CD14-positive monocyte (primary cell): ENCODE measurements at regions not wholly inside any gene's neighbourhood (a gene's known extent, or its start where the extent isn't known, plus 50 kb on each side); places are given as distances from the start of the nearest gene placed in this dataset.

Source experiments
- DNase-seq, 3 donors: peaks; one replicate each; pipeline ENCODE4 v3.0.0-alpha.2; 2011 to 2022
- H2AFZ ChIP-seq: 2 replicates; pipeline ENCODE4 v1.6.0; 2012; ENCODE audit warnings: mild to moderate bottlenecking, low read depth, low read length, inconsistent platforms; ENCODE audit not compliant: insufficient read depth, poor library complexity, severe bottlenecking
- H3K27ac ChIP-seq, 2 donors: 1 replicate in 1 of 2; 2 replicates in 1 of 2; pipeline ENCODE4 v1.5.1; 2012 to 2013; ENCODE audit warnings: low read length in 2 of 2, control low read depth in 1 of 2, inconsistent platforms in 1 of 2, low read depth in 1 of 2, mild to moderate bottlenecking in 1 of 2
- H3K27me3 ChIP-seq, 2 donors: one replicate each; pipeline versions ENCODE4 v1.6.0 to v1.6.1; 2011 to 2013; ENCODE audit warnings: low read length in 2 of 2; ENCODE audit not compliant: control insufficient read depth in 2 of 2, insufficient read depth in 2 of 2
- H3K36me3 ChIP-seq, 2 donors: replicated peaks in 1 of 2; 1 replicate in 1 of 2; 2 replicates in 1 of 2; pipeline versions ENCODE4 v1.5.1 to v1.6.1; 2012 to 2013; ENCODE audit warnings: low read length in 2 of 2, control low read depth in 1 of 2, inconsistent platforms in 1 of 2, mild to moderate bottlenecking in 1 of 2; ENCODE audit not compliant: insufficient read depth in 2 of 2, control insufficient read depth in 1 of 2
- H3K4me1 ChIP-seq, 2 donors: 1 replicate in 1 of 2; 2 replicates in 1 of 2; pipeline versions ENCODE4 v1.5.1 to v1.6.1; 2012 to 2013; ENCODE audit warnings: low read length in 2 of 2, control low read depth in 1 of 2, inconsistent platforms in 1 of 2, mild to moderate bottlenecking in 1 of 2, moderate library complexity in 1 of 2; ENCODE audit not compliant: insufficient read depth in 2 of 2, control insufficient read depth in 1 of 2
- H3K4me2 ChIP-seq: replicated peaks from 2 replicates; pipeline ENCODE3; 2012; ENCODE audit warnings: low read length, moderate library complexity, mild to moderate bottlenecking; ENCODE audit not compliant: poor library complexity, severe bottlenecking; ENCODE audit errors: extremely low read depth
- H3K4me3 ChIP-seq, 3 experiments: fragments of 200-600 bp in 1 of 3; sonication (generic) in 1 of 3; replicated peaks in 1 of 3; 1 replicate in 2 of 3; 2 replicates in 1 of 3; pipeline ENCODE4 v1.5.1; 2011 to 2013; ENCODE audit warnings: low read length in 3 of 3, mild to moderate bottlenecking in 3 of 3, control low read depth in 2 of 3, low read depth in 2 of 3, inconsistent platforms in 1 of 3, moderate library complexity in 1 of 3
- H3K79me2 ChIP-seq: 2 replicates; pipeline ENCODE4 v1.6.0; 2012; ENCODE audit warnings: mild to moderate bottlenecking, control low read depth, inconsistent platforms, low read length, moderate library complexity; ENCODE audit not compliant: insufficient read depth
- H3K9ac ChIP-seq: 2 replicates; pipeline ENCODE4 v1.6.0; 2017; ENCODE audit warnings: low read length, mild to moderate bottlenecking; ENCODE audit not compliant: insufficient read depth, poor library complexity, severe bottlenecking
- H3K9me3 ChIP-seq, 2 donors: replicated peaks in 1 of 2; 1 replicate in 1 of 2; 2 replicates in 1 of 2; pipeline versions ENCODE4 v1.5.1 to v1.6.1; 2012 to 2013; ENCODE audit warnings: low read length in 2 of 2, control low read depth in 1 of 2; ENCODE audit not compliant: control insufficient read depth in 1 of 2, insufficient read depth in 1 of 2
- H4K20me1 ChIP-seq: 2 replicates; pipeline ENCODE4 v1.6.0; 2012; ENCODE audit warnings: mild to moderate bottlenecking, low read length, control low read depth, moderate library complexity; ENCODE audit not compliant: insufficient read depth
- H3K27ac Mint-ChIP-seq, 7 donors: one replicate each; pipeline ENCODE4 v1.8.0; 2020; ENCODE audit warnings: mild to moderate bottlenecking in 7 of 7, mixed read lengths in 7 of 7, moderate library complexity in 6 of 7, inconsistent platforms in 2 of 7
- H3K27me3 Mint-ChIP-seq, 3 donors: one replicate each; pipeline ENCODE4 v1.8.0; 2021 to 2022; ENCODE audit warnings: low read depth in 3 of 3, mild to moderate bottlenecking in 3 of 3, mixed read lengths in 3 of 3, moderate library complexity in 3 of 3, inconsistent platforms in 1 of 3
- H3K36me3 Mint-ChIP-seq, 2 donors: one replicate each; pipeline ENCODE4 v1.8.0; 2020; ENCODE audit warnings: mixed read lengths in 2 of 2, inconsistent platforms in 1 of 2, mild to moderate bottlenecking in 1 of 2
- H3K4me1 Mint-ChIP-seq: one replicate; pipeline ENCODE4 v1.8.0; 2020; ENCODE audit warnings: mild to moderate bottlenecking, mixed read lengths
- H3K4me3 Mint-ChIP-seq, 2 donors: one replicate each; pipeline ENCODE4 v1.8.0; 2020; ENCODE audit warnings: mild to moderate bottlenecking in 2 of 2, mixed read lengths in 2 of 2, moderate library complexity in 1 of 2
- H3K9me3 Mint-ChIP-seq, 7 donors: one replicate each; pipeline ENCODE4 v1.8.0; 2020 to 2022; ENCODE audit warnings: mixed read lengths in 7 of 7, mild to moderate bottlenecking in 6 of 7, moderate library complexity in 6 of 7, inconsistent platforms in 2 of 7
- intact Hi-C, 2 donors: fragments of 100-400 bp; cut with micrococcal nuclease; formaldehyde crosslinking; loops; one replicate each; pipeline versions ENCODE4 v1.15.0 to v1.15.1; 2023
- TF ChIP-seq, protein P1 (sequence below): fragments of 200-600 bp; IDR thresholded peaks from one replicate; pipeline ENCODE4 v1.8.0; 2022; ENCODE audit warnings: antibody characterized with exemption, mild to moderate bottlenecking

DNA sequence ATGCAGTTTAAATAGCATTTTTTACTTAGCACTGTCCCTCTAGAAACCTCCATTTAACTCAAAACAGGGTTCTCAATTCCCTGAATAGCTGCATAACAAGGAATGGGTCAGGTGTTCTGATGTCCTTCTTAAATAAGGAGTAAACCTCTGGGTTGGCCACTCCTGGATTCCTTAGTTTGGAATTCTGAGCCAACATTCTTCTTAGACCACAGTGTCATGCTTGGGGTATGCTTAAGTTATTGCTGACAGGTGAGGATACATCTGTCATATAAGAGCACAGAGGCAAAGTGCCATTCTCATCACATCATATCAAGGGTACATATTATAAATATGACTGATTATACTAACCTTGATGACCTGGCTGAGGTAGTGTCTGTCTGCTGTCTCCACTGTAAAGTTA lies 179.9 kb upstream of the SEMA6A start:
- Histone ChIP-seq H3K9ac (no peak overlapping the region), H3K27me3 (no peaks in the 10 kb centered on the region), H3K9me3 (no peaks in the 10 kb centered on the region), H3K27ac (no peak overlapping the region), H3K36me3 (no peaks in the 10 kb centered on the region), H3K4me2 (no peak overlapping the region), H3K79me2 (no peaks in the 10 kb centered on the region), H3K4me1 (no peaks in the 10 kb centered on the region), H2AFZ (no peak overlapping the region), H3K4me3 (no peak overlapping the region), H4K20me1 (no peaks in the 10 kb centered on the region)
- H3K36me3 Mint-ChIP-seq, result no peaks in the 10 kb centered on the region
- H3K4me1 Mint-ChIP-seq, result no peaks in the 10 kb centered on the region
- H3K27me3 Mint-ChIP-seq, result peaks cover 0 to 3% (median 0%) of the 10 kb centered on the region in 3 donors
- DNase-seq, result no peak
- H3K27ac Mint-ChIP-seq, result no peak overlapping the region
- H3K4me3 Mint-ChIP-seq, result no peak overlapping the region
- intact Hi-C loops, result no loop called here
- H3K9me3 Mint-ChIP-seq, result peaks cover 0 to 8% (median 3%) of the 10 kb centered on the region in 7 donors
- TF ChIP-seq, protein P1, sequence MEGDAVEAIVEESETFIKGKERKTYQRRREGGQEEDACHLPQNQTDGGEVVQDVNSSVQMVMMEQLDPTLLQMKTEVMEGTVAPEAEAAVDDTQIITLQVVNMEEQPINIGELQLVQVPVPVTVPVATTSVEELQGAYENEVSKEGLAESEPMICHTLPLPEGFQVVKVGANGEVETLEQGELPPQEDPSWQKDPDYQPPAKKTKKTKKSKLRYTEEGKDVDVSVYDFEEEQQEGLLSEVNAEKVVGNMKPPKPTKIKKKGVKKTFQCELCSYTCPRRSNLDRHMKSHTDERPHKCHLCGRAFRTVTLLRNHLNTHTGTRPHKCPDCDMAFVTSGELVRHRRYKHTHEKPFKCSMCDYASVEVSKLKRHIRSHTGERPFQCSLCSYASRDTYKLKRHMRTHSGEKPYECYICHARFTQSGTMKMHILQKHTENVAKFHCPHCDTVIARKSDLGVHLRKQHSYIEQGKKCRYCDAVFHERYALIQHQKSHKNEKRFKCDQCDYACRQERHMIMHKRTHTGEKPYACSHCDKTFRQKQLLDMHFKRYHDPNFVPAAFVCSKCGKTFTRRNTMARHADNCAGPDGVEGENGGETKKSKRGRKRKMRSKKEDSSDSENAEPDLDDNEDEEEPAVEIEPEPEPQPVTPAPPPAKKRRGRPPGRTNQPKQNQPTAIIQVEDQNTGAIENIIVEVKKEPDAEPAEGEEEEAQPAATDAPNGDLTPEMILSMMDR, result no peak

DNA sequence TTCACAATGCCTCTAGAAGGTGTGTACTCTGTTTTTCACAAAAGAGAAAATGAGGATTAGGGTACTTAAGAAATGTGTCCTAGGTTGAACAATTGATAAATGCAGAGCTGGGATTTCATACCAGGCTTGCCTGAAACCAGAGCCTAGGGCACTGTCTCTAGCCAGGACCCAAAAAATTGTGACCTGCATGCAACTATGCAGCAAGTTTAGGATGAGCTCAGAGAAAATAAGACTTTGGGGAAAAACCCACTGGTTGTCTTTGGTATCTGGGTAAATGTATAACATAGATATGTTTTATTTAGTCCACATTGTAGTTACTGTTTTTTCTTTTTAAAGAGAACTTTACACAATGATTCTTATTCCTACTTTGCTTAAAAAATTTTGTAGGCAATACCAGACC lies 177.1 kb upstream of the SEMA6A start:
- intact Hi-C loops, result no loop called here
- H3K4me1 Mint-ChIP-seq, result no peaks in the 10 kb centered on the region

More for the DNA sequence above, 177.1 kb upstream of the SEMA6A start:
- H3K27me3 ChIP-seq, result no peaks in the 10 kb centered on the region
- no peaks in the 10 kb centered on the region for H3K36me3 ChIP-seq
- no peaks in the 10 kb centered on the region for H3K79me2 ChIP-seq
- no peak overlapping the region for H2AFZ ChIP-seq
- H3K9me3 Mint-ChIP-seq, result peaks cover 0 to 7% (median 1%) of the 10 kb centered on the region in 7 donors
- H3K27ac Mint-ChIP-seq, result no peak overlapping the region
- H3K27ac ChIP-seq, result no peak overlapping the region
- no peaks in the 10 kb centered on the region for H3K9me3 ChIP-seq
- no peak overlapping the region for H3K4me2 ChIP-seq
- H3K4me1 ChIP-seq, result no peaks in the 10 kb centered on the region
- H3K36me3 Mint-ChIP-seq, result no peaks in the 10 kb centered on the region
- peaks cover 0 to 3% (median 0%) of the 10 kb centered on the region in 3 donors for H3K27me3 Mint-ChIP-seq
- no peak overlapping the region for H3K4me3 Mint-ChIP-seq
- no peak for DNase-seq
- no peaks in the 10 kb centered on the region for H4K20me1 ChIP-seq
- H3K4me3 ChIP-seq, result no peak overlapping the region
- H3K9ac ChIP-seq, result no peak overlapping the region
- TF ChIP-seq, protein P1, result no peak
